CD4-positive, alpha-beta T cell (primary cell): ENCODE measurements at regions not wholly inside any gene's neighbourhood (a gene's known extent, or its start where the extent isn't known, plus 50 kb on each side); places are given as distances from the start of the nearest gene placed in this dataset.

Source experiments
- ATAC-seq: fragments of 200-7000 bp; cut with Tn5 transposase; one replicate; pipeline ENCODE4 v1.10.0; 2022; ENCODE audit warnings: mild to moderate bottlenecking; ENCODE audit not compliant: poor library complexity
- CTCF ChIA-PET: fragments of 350-600 bp; sonication (Branson Sonifier 250); formaldehyde crosslinking; loops from one replicate; lab custom pipeline; 2021; ENCODE audit warnings: antibody characterized with exemption, inconsistent platforms; lab: Charles Lee
- POLR2A ChIA-PET: fragments of 350-600 bp; sonication (Branson Sonifier 250); formaldehyde crosslinking; loops from one replicate; lab custom pipeline; 2021; ENCODE audit warnings: antibody characterized with exemption, inconsistent platforms; lab: Charles Lee
- DNase-seq, 14 experiments: peaks; one replicate each; pipeline ENCODE4 v3.0.0-alpha.2; 2013 to 2020; ENCODE audit warnings: mixed read lengths in 2 of 14
- H3K27ac ChIP-seq, 2 donors: one replicate each; pipeline versions ENCODE4 v1.5.1 to v1.7.0; 2013; ENCODE audit warnings: low read length in 2 of 2, low read depth in 1 of 2, mild to moderate bottlenecking in 1 of 2
- H3K27me3 ChIP-seq, 2 experiments: 1 replicate in 1 of 2; 2 replicates in 1 of 2; pipeline versions ENCODE4 v1.6.1 to v1.7.0; 2013; ENCODE audit warnings: low read length in 2 of 2, control low read depth in 1 of 2, mild to moderate bottlenecking in 1 of 2, moderate library complexity in 1 of 2; ENCODE audit not compliant: insufficient read depth in 2 of 2, control insufficient read depth in 1 of 2
- H3K36me3 ChIP-seq: one replicate; pipeline ENCODE4 v1.6.1; 2013; ENCODE audit warnings: low read length, control low read depth; ENCODE audit not compliant: insufficient read depth
- H3K4me1 ChIP-seq: one replicate; pipeline ENCODE4 v1.6.1; 2013; ENCODE audit warnings: low read length, control low read depth; ENCODE audit not compliant: insufficient read depth
- H3K4me3 ChIP-seq: one replicate; pipeline ENCODE4 v1.5.1; 2013; ENCODE audit warnings: mild to moderate bottlenecking, low read length, moderate library complexity
- H3K9me3 ChIP-seq, 2 experiments: 1 replicate in 1 of 2; 2 replicates in 1 of 2; pipeline versions ENCODE4 v1.6.1 to v1.7.0; 2013; ENCODE audit warnings: low read length in 2 of 2, mild to moderate bottlenecking in 2 of 2, control low read depth in 1 of 2, moderate library complexity in 1 of 2; ENCODE audit not compliant: control insufficient read depth in 1 of 2, insufficient read depth in 1 of 2
- H3K27ac Mint-ChIP-seq: one replicate; pipeline ENCODE4 v1.8.0; 2020; ENCODE audit warnings: mixed read lengths
- H3K27me3 Mint-ChIP-seq: one replicate; pipeline ENCODE4 v1.8.0; 2021; ENCODE audit warnings: mixed read lengths
- H3K36me3 Mint-ChIP-seq: one replicate; pipeline ENCODE4 v1.8.0; 2021; ENCODE audit warnings: low read depth, mixed read lengths
- H3K4me1 Mint-ChIP-seq: one replicate; pipeline ENCODE4 v1.8.0; 2021; ENCODE audit warnings: low read depth, mixed read lengths
- H3K4me3 Mint-ChIP-seq: one replicate; pipeline ENCODE4 v1.8.0; 2020; ENCODE audit warnings: mild to moderate bottlenecking, mixed read lengths
- H3K9me3 Mint-ChIP-seq: one replicate; pipeline ENCODE4 v1.8.0; 2020; ENCODE audit warnings: mixed read lengths
- CTCF ChIP-seq: fragments of 200-600 bp; IDR thresholded peaks from one replicate; pipeline ENCODE4 v1.8.0; 2022; ENCODE audit warnings: antibody characterized with exemption, mild to moderate bottlenecking
- intact Hi-C, 2 experiments: fragments of 100-400 bp; cut with DNase I in 1 of 2; cut with micrococcal nuclease in 1 of 2; formaldehyde crosslinking; loops; one replicate each; pipeline versions ENCODE4 v1.15.1 to v1.9.0; 2023 to 2025; cut with DNase I, micrococcal nuclease

- POLR2A ChIA-PET, result no interaction called here
- H3K36me3 ChIP-seq, result no peaks in the 10 kb centered on the region
- H3K4me3 ChIP-seq, result no peak overlapping the region
- CTCF ChIA-PET, result no interaction called here
- H3K9me3 ChIP-seq, result no peaks in the 10 kb centered on the region
- no peak overlapping the region for H3K4me3 Mint-ChIP-seq
- no peak overlapping the region for H3K27ac Mint-ChIP-seq
- intact Hi-C loops, result no loop called here
- no peaks in the 10 kb centered on the region for H3K4me1 Mint-ChIP-seq
- no peak for TF ChIP-seq CTCF
- H3K36me3 Mint-ChIP-seq, result no peaks in the 10 kb centered on the region
- H3K9me3 Mint-ChIP-seq, result peaks cover 6% of the 10 kb centered on the region
- H3K27me3 ChIP-seq, result no peaks in the 10 kb centered on the region
- H3K4me1 ChIP-seq, result no peaks in the 10 kb centered on the region
- ATAC-seq, result no peak
- DNase-seq, result no peak
- H3K27ac ChIP-seq, result no peak overlapping the region
- H3K27me3 Mint-ChIP-seq, result no peaks in the 10 kb centered on the region
Measured at GRCh38 chr5:152185547-152186245, 219.4 kb downstream of the NMUR2 start.

- Mint-ChIP-seq H3K9me3 (peaks cover 8% of the 10 kb centered on the region), H3K27me3 (no peaks in the 10 kb centered on the region), H3K27ac (no peak overlapping the region), H3K4me1 (no peaks in the 10 kb centered on the region), H3K4me3 (no peak overlapping the region), H3K36me3 (no peaks in the 10 kb centered on the region)
- ATAC-seq (no peak), DNase-seq (no peak)
- Histone ChIP-seq H3K27me3 (no peaks in the 10 kb centered on the region), H3K4me3 (no peak overlapping the region), H3K9me3 (peaks cover 0 to 9% of the 10 kb centered on the region in 2 experiments), H3K4me1 (no peaks in the 10 kb centered on the region), H3K27ac (no peak overlapping the region), H3K36me3 (no peaks in the 10 kb centered on the region)
- ChIA-PET CTCF (no interaction called here), POLR2A (no interaction called here)
- intact Hi-C loops, result no loop called here
- no peak for TF ChIP-seq CTCF
Measured at GRCh38 chr5:152184266-152184665, 220.8 kb downstream of the NMUR2 start.

- ChIA-PET POLR2A (no interaction called here), CTCF (no interaction called here)
- Histone ChIP-seq H3K27me3 (no peaks in the 10 kb centered on the region), H3K36me3 (no peaks in the 10 kb centered on the region), H3K27ac (no peak overlapping the region), H3K9me3 (peaks cover 0 to 9% of the 10 kb centered on the region in 2 experiments), H3K4me3 (no peak overlapping the region), H3K4me1 (no peaks in the 10 kb centered on the region)
- Mint-ChIP-seq H3K27me3 (peaks cover 4% of the 10 kb centered on the region), H3K9me3 (peaks cover 6% of the 10 kb centered on the region), H3K36me3 (no peaks in the 10 kb centered on the region), H3K27ac (no peak overlapping the region), H3K4me3 (no peak overlapping the region), H3K4me1 (no peaks in the 10 kb centered on the region)
- TF ChIP-seq CTCF, result no peak
- intact Hi-C loops, result no loop called here
- ATAC-seq (no peak), DNase-seq (no peak)
Measured at GRCh38 chr5:152181461-152181860, 223.6 kb downstream of the NMUR2 start.
